SK-N-SH (cell line): ENCODE measurements at regions not wholly inside any gene's neighbourhood (a gene's known extent, or its start where the extent isn't known, plus 50 kb on each side); places are given as distances from the start of the nearest gene placed in this dataset.

ENCODE experiments used
- CTCF ChIA-PET: fragments of 300-600, 350-600 bp; formaldehyde crosslinking; extraction: SDS; loops from one replicate; lab custom pipeline; 2021; lab: Yijun Ruan, JAX
- POLR2A ChIA-PET: fragments of 350-600 bp; sonication (Branson Sonifier 250); formaldehyde crosslinking; extraction: SDS; loops from one replicate; lab custom pipeline; 2020; ENCODE audit warnings: antibody characterized with exemption, inconsistent platforms; lab: Yijun Ruan, JAX
- DNase-seq: peaks from one replicate; pipeline ENCODE4 v3.0.0; 2012
- H2AFZ ChIP-seq: fragments of 200-600 bp; sonication (generic); 2 replicates; pipeline ENCODE4 v1.8.1; 2016; ENCODE audit warnings: antibody characterized with exemption, mild to moderate bottlenecking, low read depth
- H3F3A ChIP-seq: fragments of 200-600 bp; sonication (generic); replicated peaks from 2 replicates; pipeline ENCODE3; 2016; ENCODE audit warnings: antibody characterized with exemption, mild to moderate bottlenecking; ENCODE audit not compliant: insufficient read depth
- H3K27ac ChIP-seq, 2 experiments: fragments of 200-500 bp in 1 of 2; fragments of 200-600 bp in 1 of 2; sonication (Bioruptor generic) in 1 of 2; sonication (generic), shearing (Covaris generic) in 1 of 2; 2 replicates each; pipeline versions ENCODE4 v1.5.1 to v1.6.1; 2014 to 2016; ENCODE audit warnings: low read depth in 2 of 2, inconsistent platforms in 1 of 2, low read length in 1 of 2, mild to moderate bottlenecking in 1 of 2, mixed read lengths in 1 of 2
- H3K27me3 ChIP-seq: fragments of 200-600 bp; sonication (generic), shearing (Covaris generic); 2 replicates; pipeline ENCODE4 v1.6.1; 2016; ENCODE audit warnings: mixed run types; ENCODE audit not compliant: insufficient read depth
- H3K36me3 ChIP-seq, 2 experiments: fragments of 200-500 bp in 1 of 2; fragments of 200-600 bp in 1 of 2; sonication (Bioruptor generic) in 1 of 2; sonication (generic) in 1 of 2; replicated peaks in 1 of 2; 2 replicates each; pipeline versions ENCODE3 to v1.5.1; 2014 to 2016; ENCODE audit warnings: low read length in 1 of 2, mild to moderate bottlenecking in 1 of 2; ENCODE audit not compliant: insufficient read depth in 2 of 2, control insufficient read depth in 1 of 2
- H3K4me1 ChIP-seq, 2 experiments: fragments of 200-500 bp in 1 of 2; fragments of 200-600 bp in 1 of 2; sonication (Bioruptor generic) in 1 of 2; sonication (generic), shearing (Covaris generic) in 1 of 2; 2 replicates each; pipeline versions ENCODE4 v1.5.1 to v1.6.1; 2014 to 2016; ENCODE audit warnings: low read depth in 1 of 2, low read length in 1 of 2, mixed run types in 1 of 2; ENCODE audit not compliant: insufficient read depth in 2 of 2, control insufficient read depth in 1 of 2
- H3K4me2 ChIP-seq: fragments of 200-600 bp; sonication (generic), shearing (Covaris generic); 2 replicates; pipeline ENCODE4 v1.6.1; 2017; ENCODE audit warnings: mixed run types
- H3K4me3 ChIP-seq, 2 experiments: fragments of 200-500 bp in 1 of 2; fragments of 200-600 bp in 1 of 2; sonication (Bioruptor generic) in 1 of 2; sonication (generic), shearing (Covaris generic) in 1 of 2; 2 replicates each; pipeline versions ENCODE4 v1.5.1 to v1.8.1; 2014 to 2016; ENCODE audit warnings: low read depth in 2 of 2, inconsistent platforms in 1 of 2, low read length in 1 of 2, mild to moderate bottlenecking in 1 of 2, mixed read lengths in 1 of 2, moderate library complexity in 1 of 2
- H3K79me2 ChIP-seq: fragments of 200-600 bp; sonication (generic); 2 replicates; pipeline ENCODE4 v1.8.1; 2017; ENCODE audit warnings: mild to moderate bottlenecking; ENCODE audit not compliant: insufficient read depth
- H3K9ac ChIP-seq: fragments of 200-600 bp; sonication (generic); 2 replicates; pipeline ENCODE4 v1.6.1; 2017; ENCODE audit warnings: mixed run types
- H3K9me2 ChIP-seq: fragments of 200-600 bp; sonication (generic); 2 replicates; pipeline ENCODE4 v1.6.1; 2017; ENCODE audit warnings: mixed run types
- H3K9me3 ChIP-seq: fragments of 200-600 bp; sonication (generic); 2 replicates; pipeline ENCODE4 v1.6.1; 2017; ENCODE audit warnings: mixed run types, mild to moderate bottlenecking, moderate library complexity
- H4K20me1 ChIP-seq: fragments of 200-600 bp; sonication (generic); 2 replicates; pipeline ENCODE4 v1.6.1; 2017; ENCODE audit warnings: mild to moderate bottlenecking, mixed run types; ENCODE audit not compliant: insufficient read depth
- CTCF ChIP-seq: fragments of 200-600 bp; sonication (generic); IDR thresholded peaks from 2 replicates; pipeline ENCODE4 v1.6.1; 2017; ENCODE audit warnings: antibody characterized with exemption, mild to moderate bottlenecking, moderate library complexity
- ELF1 ChIP-seq: IDR thresholded peaks from 2 replicates; pipeline ENCODE4 v1.4.0; 2012
- GATA2 ChIP-seq: sonication (generic); formaldehyde crosslinking; IDR thresholded peaks from 2 replicates; pipeline ENCODE4 v1.5.0; 2020; ENCODE audit warnings: mild to moderate bottlenecking, missing genetic modification reagents
- IRF3 ChIP-seq: fragments of 150-350 bp; IDR thresholded peaks from 2 replicates; pipeline ENCODE4 v1.6.1; 2016; ENCODE audit warnings: mild to moderate bottlenecking, low read depth, low read length
- JUND ChIP-seq: IDR thresholded peaks from 2 replicates; pipeline ENCODE4 v1.4.0; 2012
- MEF2A ChIP-seq: IDR thresholded peaks from 2 replicates; pipeline ENCODE4 v1.4.0; 2012; ENCODE audit warnings: low read depth, borderline replicate concordance
- MXI1 ChIP-seq: IDR thresholded peaks from 2 replicates; pipeline ENCODE4 v1.6.1; 2012; ENCODE audit warnings: mild to moderate bottlenecking, low read depth, low read length, improper control_type of control experiment
- NFIC ChIP-seq: IDR thresholded peaks from 2 replicates; pipeline ENCODE4 v1.4.0; 2012; ENCODE audit warnings: borderline replicate concordance
- PBX3 ChIP-seq: IDR thresholded peaks from 2 replicates; pipeline ENCODE4; 2012
- POLR2AphosphoS5 ChIP-seq: IDR thresholded peaks from 2 replicates; pipeline ENCODE4 v1.6.1; 2012; ENCODE audit warnings: low read depth, low read length
- RXRA ChIP-seq: IDR thresholded peaks from 2 replicates; pipeline ENCODE4 v1.4.0; 2012; ENCODE audit warnings: low read depth, mild to moderate bottlenecking, borderline replicate concordance
- SIN3A ChIP-seq: IDR thresholded peaks from 2 replicates; pipeline ENCODE4 v1.6.1; 2012; ENCODE audit warnings: low read depth, mild to moderate bottlenecking, low read length, moderate library complexity, borderline replicate concordance
- TAF1 ChIP-seq: IDR thresholded peaks from 2 replicates; pipeline ENCODE4 v1.6.1; 2012; ENCODE audit warnings: low read depth, mild to moderate bottlenecking, low read length, moderate library complexity, borderline replicate concordance
- TCF12 ChIP-seq: IDR thresholded peaks from 2 replicates; pipeline ENCODE4 v1.4.0; 2012
- TEAD4 ChIP-seq: IDR thresholded peaks from 2 replicates; pipeline ENCODE4 v1.4.0; 2012; ENCODE audit warnings: mild to moderate bottlenecking, borderline replicate concordance; ENCODE audit not compliant: insufficient read depth
- WGBS: methylation state at CpG from one replicate; pipeline ENCODE4 v1.1.6; 2017; ENCODE audit warnings: low lambda C conversion rate; 5-methylcytosine and 5-hydroxymethylcytosine counted together
- TF ChIP-seq, protein P1 (sequence below): IDR thresholded peaks from 2 replicates; pipeline ENCODE4 v1.6.1; 2012; ENCODE audit warnings: mild to moderate bottlenecking, low read depth, low read length, moderate library complexity
- TF ChIP-seq, protein P2 (sequence below): IDR thresholded peaks from 2 replicates; pipeline ENCODE4 v1.4.0; 2012; ENCODE audit warnings: low read depth
- TF ChIP-seq, protein P3 (sequence below): fragments of 150-350 bp; IDR thresholded peaks from 2 replicates; pipeline ENCODE4 v1.6.1; 2017; ENCODE audit warnings: antibody characterized with exemption, low read length, low read depth, borderline replicate concordance

DNA sequence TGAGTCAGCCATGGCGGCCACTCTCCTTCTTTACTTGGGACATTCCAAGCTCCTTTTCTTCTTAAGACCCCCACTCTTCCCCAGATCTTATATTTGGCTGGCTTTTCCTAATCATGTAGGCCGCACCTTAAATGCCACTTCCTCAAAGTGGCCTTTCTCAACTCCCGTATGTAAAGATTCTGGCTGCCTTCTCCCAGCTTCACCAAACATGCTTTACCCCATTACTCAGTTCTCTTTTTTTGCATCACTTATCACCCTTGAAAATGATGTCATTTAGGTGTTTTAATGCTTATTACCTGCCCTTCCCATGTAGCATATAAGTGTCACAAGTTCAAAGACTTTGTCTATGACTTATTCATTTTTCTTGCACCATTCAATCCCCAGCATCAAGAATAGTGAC is 810.1 kb upstream of the CELF2 start:
- Histone ChIP-seq H3K79me2 (no peaks in the 10 kb centered on the region), H3K9me2 (no peaks in the 10 kb centered on the region), H4K20me1 (no peaks in the 10 kb centered on the region), H3K4me3 (no peak overlapping the region), H3K4me1 (no peaks in the 10 kb centered on the region), H3K9ac (no peak overlapping the region), H3K27me3 (no peaks in the 10 kb centered on the region), H3K9me3 (0 out of 2 replicates have a peak, but pooled peaks cover 13% of the 10 kb centered on the region), H3F3A (no peaks in the 10 kb centered on the region), H2AFZ (no peak overlapping the region), H3K4me2 (no peak overlapping the region), H3K36me3 (no peaks in the 10 kb centered on the region), H3K27ac (no peak overlapping the region)
- ChIA-PET CTCF (no interaction called here), POLR2A (no interaction called here)
- TF ChIP-seq, protein P1, sequence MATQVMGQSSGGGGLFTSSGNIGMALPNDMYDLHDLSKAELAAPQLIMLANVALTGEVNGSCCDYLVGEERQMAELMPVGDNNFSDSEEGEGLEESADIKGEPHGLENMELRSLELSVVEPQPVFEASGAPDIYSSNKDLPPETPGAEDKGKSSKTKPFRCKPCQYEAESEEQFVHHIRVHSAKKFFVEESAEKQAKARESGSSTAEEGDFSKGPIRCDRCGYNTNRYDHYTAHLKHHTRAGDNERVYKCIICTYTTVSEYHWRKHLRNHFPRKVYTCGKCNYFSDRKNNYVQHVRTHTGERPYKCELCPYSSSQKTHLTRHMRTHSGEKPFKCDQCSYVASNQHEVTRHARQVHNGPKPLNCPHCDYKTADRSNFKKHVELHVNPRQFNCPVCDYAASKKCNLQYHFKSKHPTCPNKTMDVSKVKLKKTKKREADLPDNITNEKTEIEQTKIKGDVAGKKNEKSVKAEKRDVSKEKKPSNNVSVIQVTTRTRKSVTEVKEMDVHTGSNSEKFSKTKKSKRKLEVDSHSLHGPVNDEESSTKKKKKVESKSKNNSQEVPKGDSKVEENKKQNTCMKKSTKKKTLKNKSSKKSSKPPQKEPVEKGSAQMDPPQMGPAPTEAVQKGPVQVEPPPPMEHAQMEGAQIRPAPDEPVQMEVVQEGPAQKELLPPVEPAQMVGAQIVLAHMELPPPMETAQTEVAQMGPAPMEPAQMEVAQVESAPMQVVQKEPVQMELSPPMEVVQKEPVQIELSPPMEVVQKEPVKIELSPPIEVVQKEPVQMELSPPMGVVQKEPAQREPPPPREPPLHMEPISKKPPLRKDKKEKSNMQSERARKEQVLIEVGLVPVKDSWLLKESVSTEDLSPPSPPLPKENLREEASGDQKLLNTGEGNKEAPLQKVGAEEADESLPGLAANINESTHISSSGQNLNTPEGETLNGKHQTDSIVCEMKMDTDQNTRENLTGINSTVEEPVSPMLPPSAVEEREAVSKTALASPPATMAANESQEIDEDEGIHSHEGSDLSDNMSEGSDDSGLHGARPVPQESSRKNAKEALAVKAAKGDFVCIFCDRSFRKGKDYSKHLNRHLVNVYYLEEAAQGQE: no peak
- TF ChIP-seq MXI1 (no peak), RXRA (no peak), ELF1 (no peak), TAF1 (no peak), IRF3 (no peak), GATA2 (CRISPR knock-in tag) (no peak), CTCF (no peak), TEAD4 (no peak), SIN3A (no peak), TCF12 (no peak), MEF2A (no peak), NFIC (no peak), JUND (no peak), POLR2AphosphoS5 (no peak), PBX3 (no peak)
- TF ChIP-seq, protein P2, sequence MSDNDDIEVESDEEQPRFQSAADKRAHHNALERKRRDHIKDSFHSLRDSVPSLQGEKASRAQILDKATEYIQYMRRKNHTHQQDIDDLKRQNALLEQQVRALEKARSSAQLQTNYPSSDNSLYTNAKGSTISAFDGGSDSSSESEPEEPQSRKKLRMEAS: no peak
- TF ChIP-seq, protein P3, sequence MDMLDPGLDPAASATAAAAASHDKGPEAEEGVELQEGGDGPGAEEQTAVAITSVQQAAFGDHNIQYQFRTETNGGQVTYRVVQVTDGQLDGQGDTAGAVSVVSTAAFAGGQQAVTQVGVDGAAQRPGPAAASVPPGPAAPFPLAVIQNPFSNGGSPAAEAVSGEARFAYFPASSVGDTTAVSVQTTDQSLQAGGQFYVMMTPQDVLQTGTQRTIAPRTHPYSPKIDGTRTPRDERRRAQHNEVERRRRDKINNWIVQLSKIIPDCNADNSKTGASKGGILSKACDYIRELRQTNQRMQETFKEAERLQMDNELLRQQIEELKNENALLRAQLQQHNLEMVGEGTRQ: no peak
- DNase-seq: no peak
- WGBS: 67% methylated on average over 2 of the region's 3 CpGs
